LNCaP clone FGC (cell line): ENCODE measurements at regions not wholly inside any gene's neighbourhood (a gene's known extent, or its start where the extent isn't known, plus 50 kb on each side); places are given as distances from the start of the nearest gene placed in this dataset.

Experiments used
- DNase-seq: peaks from one replicate; pipeline ENCODE4 v3.0.0-alpha.2; 2011; ENCODE audit warnings: low read depth
- H3K4me3 ChIP-seq: 2 replicates; pipeline ENCODE4 v1.5.1; 2011; ENCODE audit warnings: mild to moderate bottlenecking, low read depth, low read length, control low read depth
- TF ChIP-seq, protein P1 (sequence below): IDR thresholded peaks from 2 replicates; pipeline ENCODE4 v1.5.1; 2012; ENCODE audit warnings: mild to moderate bottlenecking; ENCODE audit not compliant: control insufficient read depth, insufficient read depth; ENCODE audit errors: extremely low read depth

DNA sequence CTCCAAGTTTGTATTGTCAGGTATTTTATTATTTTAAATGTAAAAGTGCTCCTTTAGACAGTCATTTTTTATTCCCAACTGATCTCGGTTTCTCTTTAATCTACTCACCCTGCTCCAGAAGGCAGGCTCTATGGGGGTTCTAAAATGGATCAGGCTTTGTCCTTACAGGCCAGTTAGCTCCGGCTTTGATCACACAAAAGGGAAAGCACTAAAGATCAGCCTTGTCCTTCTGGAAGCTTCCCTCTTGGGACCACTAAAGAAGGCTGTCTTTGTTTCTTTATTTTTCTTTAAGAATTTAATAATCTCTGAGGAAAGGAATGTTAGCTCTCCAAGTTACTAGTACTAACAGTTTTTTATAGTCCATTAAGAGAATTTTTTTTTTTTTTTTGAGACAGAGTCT lies 560.5 kb upstream of the ZNF717 start:
- TF ChIP-seq, protein P1, sequence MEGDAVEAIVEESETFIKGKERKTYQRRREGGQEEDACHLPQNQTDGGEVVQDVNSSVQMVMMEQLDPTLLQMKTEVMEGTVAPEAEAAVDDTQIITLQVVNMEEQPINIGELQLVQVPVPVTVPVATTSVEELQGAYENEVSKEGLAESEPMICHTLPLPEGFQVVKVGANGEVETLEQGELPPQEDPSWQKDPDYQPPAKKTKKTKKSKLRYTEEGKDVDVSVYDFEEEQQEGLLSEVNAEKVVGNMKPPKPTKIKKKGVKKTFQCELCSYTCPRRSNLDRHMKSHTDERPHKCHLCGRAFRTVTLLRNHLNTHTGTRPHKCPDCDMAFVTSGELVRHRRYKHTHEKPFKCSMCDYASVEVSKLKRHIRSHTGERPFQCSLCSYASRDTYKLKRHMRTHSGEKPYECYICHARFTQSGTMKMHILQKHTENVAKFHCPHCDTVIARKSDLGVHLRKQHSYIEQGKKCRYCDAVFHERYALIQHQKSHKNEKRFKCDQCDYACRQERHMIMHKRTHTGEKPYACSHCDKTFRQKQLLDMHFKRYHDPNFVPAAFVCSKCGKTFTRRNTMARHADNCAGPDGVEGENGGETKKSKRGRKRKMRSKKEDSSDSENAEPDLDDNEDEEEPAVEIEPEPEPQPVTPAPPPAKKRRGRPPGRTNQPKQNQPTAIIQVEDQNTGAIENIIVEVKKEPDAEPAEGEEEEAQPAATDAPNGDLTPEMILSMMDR: no peak
- DNase-seq: no peak
- H3K4me3 ChIP-seq: no peak overlapping the region

DNA sequence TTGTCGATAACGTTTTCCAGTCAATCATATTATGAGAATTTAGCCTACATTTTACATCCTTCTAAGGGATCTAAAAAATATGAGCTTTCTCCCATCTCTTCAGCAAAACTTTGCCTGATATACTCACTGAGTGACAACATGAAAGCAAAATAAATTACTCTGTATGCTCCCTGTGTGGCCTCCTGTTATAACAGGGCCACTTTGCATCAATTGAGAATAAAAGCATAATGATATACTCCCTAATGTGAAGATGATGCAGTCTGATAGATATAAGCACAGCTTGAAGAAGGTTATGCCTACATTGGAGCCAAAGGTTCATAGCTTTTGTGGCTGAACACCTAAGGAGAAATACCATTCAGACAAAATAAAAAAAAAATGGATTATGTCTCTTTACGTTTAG lies 561.3 kb upstream of the ZNF717 start:
- TF ChIP-seq, protein P1: no peak
- DNase-seq: no peak
- no peak overlapping the region for H3K4me3 ChIP-seq

DNA sequence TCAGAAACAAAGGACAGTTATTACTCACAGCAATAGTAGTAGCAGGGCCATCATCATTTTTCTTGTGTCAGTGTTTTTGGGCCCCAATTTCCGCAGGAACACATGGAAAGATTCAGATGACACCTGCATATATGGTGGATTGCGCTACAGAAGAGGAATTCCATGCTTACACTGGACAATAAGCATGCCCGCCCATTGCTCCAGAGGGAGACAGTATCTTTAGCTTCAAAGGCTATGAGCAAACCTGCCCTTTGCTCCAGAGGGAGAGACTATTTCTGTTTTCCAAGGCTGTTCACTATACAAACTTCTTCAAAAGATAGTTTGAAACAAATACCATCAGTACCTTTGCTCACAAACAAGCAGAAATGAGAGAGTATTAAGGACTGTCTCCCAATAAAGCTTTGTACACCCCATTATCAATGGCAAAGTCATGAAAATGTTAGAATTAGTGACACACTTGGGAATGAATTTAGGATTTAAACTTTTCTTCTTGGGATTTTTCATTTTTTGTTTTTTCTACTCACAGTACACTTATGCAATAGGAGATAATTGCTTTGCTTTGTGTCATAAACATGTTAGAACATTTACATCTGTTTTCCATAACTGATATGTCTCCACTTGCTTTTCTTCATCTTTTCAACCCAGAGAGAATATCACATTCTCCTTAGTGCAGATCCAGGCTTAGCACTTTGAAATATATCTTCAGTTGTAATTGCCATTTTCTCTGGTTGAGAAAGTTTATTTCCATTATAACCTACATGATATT lies 564.5 kb upstream of the ZNF717 start:
- TF ChIP-seq, protein P1: no peak
- DNase-seq: no peak
- H3K4me3 ChIP-seq: no peak overlapping the region

DNA sequence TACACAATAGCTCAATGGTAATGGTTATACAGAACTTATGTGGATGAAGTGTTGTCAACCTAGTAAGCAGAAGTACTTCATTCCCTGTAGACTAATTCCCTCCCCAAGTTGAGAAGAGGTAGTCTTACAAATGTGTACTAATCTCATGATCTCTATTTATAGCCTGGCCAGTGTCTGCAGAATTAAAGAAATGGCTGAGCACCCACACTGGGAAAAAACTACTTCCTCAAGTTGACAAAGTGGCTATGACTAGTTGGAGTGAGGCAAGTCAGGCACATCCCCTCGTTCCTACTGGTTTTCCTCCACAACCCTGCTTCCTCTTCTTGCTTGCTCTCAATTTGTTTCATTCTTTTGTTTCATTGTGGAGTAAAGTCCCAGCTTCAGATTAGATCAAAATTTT lies 566.7 kb upstream of the ZNF717 start:
- no peak for DNase-seq
- TF ChIP-seq, protein P1: no peak
- no peak overlapping the region for H3K4me3 ChIP-seq

DNA sequence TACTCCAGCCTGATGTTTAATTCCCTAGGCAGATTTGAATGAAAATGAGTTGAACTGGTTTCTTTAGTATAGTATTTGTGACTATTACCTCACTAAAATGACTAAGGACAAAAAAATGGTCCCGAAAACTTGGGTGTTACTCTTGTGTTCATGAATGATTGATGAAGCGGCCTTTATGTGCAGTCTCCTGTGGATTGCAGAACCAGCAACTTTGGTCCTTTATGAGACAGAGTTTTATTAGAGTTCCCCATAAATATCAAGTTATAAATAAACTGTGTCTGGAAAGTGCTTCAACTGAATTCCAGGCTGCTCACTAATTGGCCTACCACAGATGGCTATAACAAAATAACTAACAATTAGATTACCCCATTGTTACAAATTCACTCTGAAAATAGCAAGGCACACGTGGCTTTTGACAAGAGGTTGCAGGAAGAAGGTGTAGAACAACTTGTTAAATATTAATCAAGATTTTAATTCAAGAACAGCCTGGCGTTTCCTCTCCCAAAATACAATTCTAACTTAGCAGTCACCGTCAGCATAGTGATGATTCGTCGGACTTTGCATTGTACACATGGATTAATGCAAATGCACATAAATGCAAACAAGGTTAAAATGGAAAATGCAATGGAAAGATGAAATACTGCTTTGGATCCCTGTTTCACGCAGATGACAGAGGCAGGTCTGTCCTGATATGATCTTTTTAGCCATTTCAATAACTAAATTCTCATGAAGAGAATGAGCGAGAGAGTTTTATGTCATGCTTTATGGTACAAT lies 567.3 kb upstream of the ZNF717 start:
- DNase-seq: no peak
- no peak overlapping the region for H3K4me3 ChIP-seq
- TF ChIP-seq, protein P1: no peak

DNA sequence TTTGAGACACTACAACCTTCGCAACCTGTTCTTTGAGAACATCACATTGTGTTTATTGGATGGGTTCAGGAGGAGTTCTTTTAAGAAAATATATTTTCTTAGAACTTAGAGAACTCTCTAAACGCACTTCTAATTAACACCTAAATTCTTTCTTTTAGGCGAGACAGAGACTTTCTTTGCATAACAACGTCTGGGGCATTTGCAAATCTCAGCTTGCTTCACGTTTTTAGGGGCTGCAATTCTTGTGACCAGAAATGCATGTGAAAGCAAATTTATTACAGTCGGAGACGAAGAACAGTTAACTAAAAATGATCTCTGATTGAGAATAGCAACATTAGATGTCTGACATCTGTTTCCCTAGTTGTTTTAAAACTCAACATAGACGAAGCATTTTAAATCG lies 568.3 kb upstream of the ZNF717 start:
- TF ChIP-seq, protein P1: no peak
- H3K4me3 ChIP-seq: no peak overlapping the region
- DNase-seq: no peak
